ENCODE measurements at regions not wholly inside any gene's neighbourhood (a gene's known extent, or its start where the extent isn't known, plus 50 kb on each side); places are given as distances from the start of the nearest gene placed in this dataset.

DNA sequence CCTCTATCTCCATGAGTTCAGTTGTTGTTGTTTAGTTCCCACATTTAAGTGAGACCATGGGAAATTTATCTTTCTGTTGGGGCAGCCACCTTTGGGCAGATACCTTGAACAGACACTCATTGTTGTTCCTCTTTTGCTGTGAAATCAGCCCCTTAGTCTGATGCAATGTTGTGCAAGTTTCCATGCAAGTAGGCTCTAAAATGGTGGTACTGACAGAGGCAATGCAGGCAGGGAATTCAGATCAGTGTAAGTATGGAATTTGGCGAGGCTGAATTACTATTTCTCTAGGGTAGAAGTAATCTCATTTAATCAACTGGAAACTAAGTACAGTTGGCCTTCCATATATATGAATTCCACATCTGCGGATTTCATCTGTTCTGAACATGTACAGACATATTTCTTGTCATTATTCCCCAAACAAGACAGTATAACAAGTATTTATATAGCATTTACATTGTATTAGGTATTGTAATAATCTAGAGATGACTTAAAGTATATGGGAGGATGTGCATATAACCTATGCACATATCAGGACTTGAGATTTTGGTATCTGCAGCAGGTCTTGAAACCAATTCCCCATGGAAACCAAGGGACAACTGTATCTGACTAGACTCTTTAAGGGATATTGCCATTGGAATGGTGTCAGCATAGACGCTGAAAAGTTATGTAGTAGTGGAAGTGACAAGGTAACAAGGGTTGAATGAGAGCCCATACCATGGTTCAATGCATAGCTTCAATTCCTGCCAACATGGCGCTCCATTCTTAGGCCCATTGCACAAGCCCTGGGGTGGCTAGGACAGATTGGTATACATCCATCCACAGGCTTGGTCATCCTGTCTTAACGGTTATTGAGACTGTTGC, 281.5 kb upstream of the HTR2A start:
- TF ChIP-seq, protein P1, sequence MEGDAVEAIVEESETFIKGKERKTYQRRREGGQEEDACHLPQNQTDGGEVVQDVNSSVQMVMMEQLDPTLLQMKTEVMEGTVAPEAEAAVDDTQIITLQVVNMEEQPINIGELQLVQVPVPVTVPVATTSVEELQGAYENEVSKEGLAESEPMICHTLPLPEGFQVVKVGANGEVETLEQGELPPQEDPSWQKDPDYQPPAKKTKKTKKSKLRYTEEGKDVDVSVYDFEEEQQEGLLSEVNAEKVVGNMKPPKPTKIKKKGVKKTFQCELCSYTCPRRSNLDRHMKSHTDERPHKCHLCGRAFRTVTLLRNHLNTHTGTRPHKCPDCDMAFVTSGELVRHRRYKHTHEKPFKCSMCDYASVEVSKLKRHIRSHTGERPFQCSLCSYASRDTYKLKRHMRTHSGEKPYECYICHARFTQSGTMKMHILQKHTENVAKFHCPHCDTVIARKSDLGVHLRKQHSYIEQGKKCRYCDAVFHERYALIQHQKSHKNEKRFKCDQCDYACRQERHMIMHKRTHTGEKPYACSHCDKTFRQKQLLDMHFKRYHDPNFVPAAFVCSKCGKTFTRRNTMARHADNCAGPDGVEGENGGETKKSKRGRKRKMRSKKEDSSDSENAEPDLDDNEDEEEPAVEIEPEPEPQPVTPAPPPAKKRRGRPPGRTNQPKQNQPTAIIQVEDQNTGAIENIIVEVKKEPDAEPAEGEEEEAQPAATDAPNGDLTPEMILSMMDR (optimal IDR thresholded peaks at IDR 0.05 in 1 of 3, IDR thresholded peaks at IDR 0.05 in 1 of 3, conservative IDR thresholded peaks at IDR 0.05 in 1 of 3; ENCODE audit: extremely low read depth in 1 of 3, insufficient read depth in 2 of 3, low read length in 3 of 3): no peak
- no peak for TF ChIP-seq EZH2 (IDR thresholded peaks at IDR 0.05; ENCODE audit: low read length)
